Sciatic nerve (tissue), 2 donors: ENCODE measurements at regions not wholly inside any gene's neighbourhood (a gene's known extent, or its start where the extent isn't known, plus 50 kb on each side); places are given as distances from the start of the nearest gene placed in this dataset.
"Not testable (repeated sequence)": the region's sequence is repeated elsewhere in the genome, so short reads cannot be mapped to it uniquely, and the experiment has no call there.

ENCODE experiments used
- ATAC-seq: fragments of 200-7000 bp; cut with Tn5 transposase; one replicate; pipeline ENCODE4 v1.9.1; 2020; ENCODE audit warnings: mild to moderate bottlenecking, moderate library complexity
- DNase-seq: peaks from one replicate; pipeline ENCODE4 v3.0.0-alpha.2; 2020; ENCODE audit warnings: low spot score
- intact Hi-C: fragments of 100-400 bp; cut with DNase I; formaldehyde crosslinking; loops from one replicate; pipeline ENCODE4 v1.14.2; 2022
- donor health status: DM: no; HTN: no; CAD: no.
- donor health status: DM: no; HTN: no; CAD: no.

- DNase-seq, ATAC-seq, intact Hi-C loops: not testable (repeated sequence)
These were observed 52.3 kb upstream of the MAN1A2 start for GRCh38 chr1:117314951-117315350.

GRCh38 chr1:117313555-117313954, 53.7 kb upstream of the MAN1A2 start:
- ATAC-seq, result no peak
- intact Hi-C loops, result no loop called here

DNA sequence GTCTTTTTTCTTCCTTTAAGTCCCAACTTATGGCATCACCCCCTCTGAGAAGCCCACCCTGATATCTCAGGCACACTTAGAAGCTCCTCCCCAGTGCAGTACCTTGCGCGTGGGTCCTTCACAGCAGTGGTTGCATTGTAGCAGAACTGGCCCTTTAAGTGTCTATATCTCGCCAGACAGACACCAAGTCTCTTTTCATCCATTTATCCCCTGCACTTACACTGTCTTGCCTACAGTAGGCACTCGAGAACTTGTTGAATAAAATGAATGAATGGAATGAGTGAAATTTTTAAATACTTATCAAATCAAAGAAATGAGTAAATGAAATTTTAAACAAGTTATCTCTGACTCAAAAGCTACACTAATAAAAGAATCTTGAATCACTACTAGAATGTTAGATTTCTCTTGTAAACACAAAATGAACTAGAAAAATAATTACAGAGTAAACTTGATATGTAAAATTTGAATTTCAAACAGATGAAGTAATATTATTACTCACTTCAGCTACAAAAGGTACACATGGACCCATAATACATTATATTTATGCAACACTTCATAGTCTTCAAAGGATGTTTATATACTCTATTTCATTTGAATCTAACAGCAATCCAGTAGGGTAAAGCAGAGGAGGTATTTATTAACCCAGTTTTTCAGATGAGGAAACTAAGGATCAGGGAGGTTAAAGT, 54.7 kb upstream of the MAN1A2 start:
- no peak for DNase-seq
- ATAC-seq, result no peak
- intact Hi-C loops, result no loop called here

More at GRCh38 chr1:117313555-117313954, 53.7 kb upstream of the MAN1A2 start:
- no peak for DNase-seq

DNA sequence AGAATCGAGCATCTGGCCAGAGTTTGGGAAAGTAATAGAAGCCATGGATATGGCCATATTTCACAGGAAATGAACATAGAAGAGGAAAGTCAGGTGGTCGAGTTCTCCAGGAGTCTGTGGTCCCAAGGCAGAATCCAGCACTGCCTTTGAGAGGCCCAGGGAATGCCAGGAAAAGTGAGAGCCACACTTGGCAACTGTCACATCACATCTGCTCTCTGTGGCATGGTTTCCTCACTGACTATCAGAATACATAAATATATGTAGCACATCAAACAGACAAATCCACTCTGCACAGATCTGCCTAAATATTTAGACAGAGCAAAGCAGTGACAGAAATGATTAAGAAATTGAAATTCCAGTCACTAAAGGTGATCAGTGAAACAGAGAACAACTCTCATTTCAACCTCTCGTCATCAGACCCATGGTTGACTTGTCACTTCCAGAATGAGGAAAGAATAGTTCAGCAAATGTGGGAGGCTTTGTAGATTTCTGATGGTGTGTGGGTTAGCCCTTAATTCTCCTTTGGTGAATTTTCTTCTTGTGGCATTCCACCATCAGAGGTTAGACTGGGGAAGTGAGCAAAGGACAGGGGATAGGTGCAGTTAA, 58.8 kb upstream of the MAN1A2 start:
- no peak for ATAC-seq
- DNase-seq, result no peak
- intact Hi-C loops, result no loop called here

GRCh38 chr1:117301901-117302300, 65.3 kb upstream of the MAN1A2 start:
- DNase-seq (no peak), ATAC-seq (no peak)
- intact Hi-C loops, result no loop called here

- ATAC-seq, intact Hi-C loops, DNase-seq: not testable (repeated sequence)
These were observed 67.1 kb upstream of the MAN1A2 start for GRCh38 chr1:117300183-117300582.

GRCh38 chr1:117295001-117295400, 72.2 kb upstream of the MAN1A2 start:
- intact Hi-C loops, result no loop called here
- ATAC-seq, result no peak
- DNase-seq, result no peak

GRCh38 chr1:117290890-117291289, 76.4 kb upstream of the MAN1A2 start:
- intact Hi-C loops, result no loop called here
- DNase-seq (no peak), ATAC-seq (no peak)

DNA sequence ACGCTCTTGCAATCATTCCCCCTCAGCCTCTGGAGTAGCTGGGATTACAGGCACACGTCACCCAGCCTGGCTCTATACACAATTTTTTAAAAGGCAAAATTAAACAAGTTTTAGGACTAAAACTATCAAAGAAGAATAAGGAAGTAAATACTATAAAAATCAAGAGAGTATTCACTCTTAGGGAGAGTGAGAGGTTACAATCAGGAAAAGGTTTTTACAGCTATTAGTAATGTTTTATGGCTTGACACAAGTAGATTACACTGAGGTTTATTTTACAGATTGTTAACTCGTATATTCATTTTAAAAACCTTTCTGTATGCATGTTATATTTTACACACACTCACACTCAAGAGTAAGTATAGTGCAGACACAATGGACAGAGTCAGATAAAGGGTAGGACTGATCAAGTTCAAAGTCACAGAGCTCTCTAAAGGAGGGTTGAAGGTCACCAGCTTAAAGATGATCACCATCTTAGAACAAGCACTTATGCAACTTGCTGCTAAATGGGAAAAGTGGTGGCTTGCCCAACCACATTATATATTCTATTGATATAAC, 77.9 kb upstream of the MAN1A2 start:
- no peak for DNase-seq
- intact Hi-C loops, result loop anchor here (10.0 kb wide), 1 partner anchor 205 kb away; no protein-coding TSS in a partner anchor
- ATAC-seq, result no peak

DNA sequence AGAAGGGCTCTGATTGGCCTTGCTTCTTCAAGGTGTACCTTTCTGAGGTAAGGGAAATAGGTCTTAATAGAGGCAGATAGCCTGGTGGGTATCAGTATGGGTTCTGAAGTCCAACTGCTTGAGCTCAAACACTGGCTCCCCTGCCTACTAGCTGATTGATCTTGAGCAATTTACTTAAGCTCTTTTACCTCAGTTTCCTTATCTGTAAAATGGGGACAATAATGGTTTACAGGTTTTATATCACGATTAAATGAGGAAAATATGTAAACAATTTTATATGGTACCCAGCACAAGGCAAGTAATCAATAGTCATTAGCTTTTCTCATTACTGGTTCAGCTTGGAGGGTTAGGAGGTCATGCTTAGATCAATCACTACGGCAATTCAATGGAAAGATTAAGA, 75.8 kb upstream of the VTCN1 start:
- intact Hi-C loops, result loop anchor here (10.0 kb wide), 1 partner anchor 202 kb away; no protein-coding TSS in a partner anchor
- no peak for DNase-seq

DNA sequence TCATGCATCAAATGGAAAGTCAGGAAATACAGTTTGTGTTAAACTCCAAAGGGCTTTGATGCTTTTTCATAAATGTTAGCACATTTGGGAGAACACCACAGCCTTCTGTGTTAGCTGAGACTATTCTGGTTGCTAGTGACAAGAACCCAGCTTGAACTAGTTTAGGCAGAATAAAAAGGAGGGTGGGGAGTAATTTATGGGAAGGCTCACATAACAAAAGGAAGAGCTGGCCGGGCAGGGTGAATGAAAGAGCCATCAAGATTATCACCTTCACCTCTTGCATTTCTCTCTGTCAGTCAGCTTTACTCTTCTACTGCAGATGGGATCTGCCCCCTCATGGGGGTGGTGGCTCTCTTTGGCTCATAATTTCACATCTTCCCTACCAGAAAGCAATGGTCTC, 75.4 kb upstream of the VTCN1 start:
- no peak for ATAC-seq
- intact Hi-C loops, result loop anchor here (10.0 kb wide), 1 partner anchor 201 kb away; no protein-coding TSS in a partner anchor
- DNase-seq, result no peak

More for the DNA sequence above, 75.8 kb upstream of the VTCN1 start:
- no peak for ATAC-seq

DNA sequence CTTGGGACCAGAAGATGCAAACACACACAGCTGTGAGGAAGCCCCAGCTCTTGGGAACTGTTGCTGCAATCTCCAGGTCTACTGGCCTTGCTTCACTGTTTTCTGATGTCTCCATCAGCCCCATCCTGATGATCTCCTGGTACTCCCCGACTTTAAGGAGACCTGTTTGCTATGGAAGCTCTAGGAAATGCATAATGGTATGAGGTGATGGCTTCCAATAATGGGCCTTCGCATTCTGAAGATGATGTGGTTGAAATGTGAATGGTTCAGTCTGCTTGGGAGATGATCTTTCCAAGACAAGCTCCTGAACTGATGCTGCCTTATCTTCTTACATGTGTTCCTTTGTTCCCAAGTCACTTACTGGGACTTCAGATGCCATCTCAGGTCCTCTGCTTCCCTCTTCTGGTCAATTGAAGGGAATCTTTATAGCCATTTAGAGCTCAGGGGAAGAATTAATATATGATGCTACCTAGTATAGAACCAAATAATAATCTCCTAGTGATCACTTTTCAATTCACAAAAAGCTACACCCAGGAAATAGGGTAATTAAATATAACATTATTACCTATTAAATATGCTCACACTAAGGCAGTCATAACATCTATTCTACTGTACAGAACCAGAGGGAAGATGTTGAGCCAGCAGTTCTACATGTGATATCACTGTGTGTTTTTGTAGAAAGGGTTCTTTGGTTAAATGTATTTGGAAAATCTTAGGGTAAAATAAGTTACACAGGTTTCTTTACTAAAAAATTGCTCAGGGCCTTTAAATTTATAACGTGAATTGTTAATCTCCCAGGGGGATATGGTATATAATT, 73.9 kb upstream of the VTCN1 start:
- peak; percentile 49 for ATAC-seq
- DNase-seq, result no peak
- intact Hi-C loops, result loop anchor here (10.0 kb wide), 1 partner anchor 200 kb away; no protein-coding TSS in a partner anchor

- intact Hi-C loops, result no loop called here
- ATAC-seq (no peak), DNase-seq (no peak)
These were observed 67.8 kb upstream of the VTCN1 start for GRCh38 chr1:117278531-117278930.

GRCh38 chr1:117275055-117275454, 64.3 kb upstream of the VTCN1 start:
- DNase-seq (no peak), ATAC-seq (no peak)
- intact Hi-C loops, result no loop called here

DNA sequence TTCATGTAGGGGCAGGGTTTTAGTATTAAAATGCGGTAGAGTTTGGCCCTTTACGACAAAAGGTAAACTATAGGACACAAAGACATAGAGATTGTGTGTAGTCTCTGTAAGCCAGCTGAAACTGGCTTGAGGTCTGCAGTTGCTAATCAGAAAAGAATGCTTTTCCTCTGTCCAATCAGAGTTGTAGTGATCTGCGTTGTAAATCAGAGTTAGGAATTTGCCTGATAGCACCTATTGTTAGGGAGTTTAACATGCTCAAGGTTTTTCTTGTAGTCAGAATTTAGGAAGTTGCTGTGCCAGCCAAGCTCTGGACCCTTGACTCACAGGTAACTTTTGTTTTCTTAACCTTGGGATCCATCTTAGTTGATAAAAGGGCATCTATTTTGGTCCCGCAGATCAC, 61.2 kb upstream of the VTCN1 start:
- intact Hi-C loops, result no loop called here
- ATAC-seq, result no peak
- no peak for DNase-seq

- intact Hi-C loops, result no loop called here
- DNase-seq, result no peak
- no peak for ATAC-seq
These were observed 60.4 kb upstream of the VTCN1 start for GRCh38 chr1:117271129-117271528.

GRCh38 chr1:117270679-117271078, 60.0 kb upstream of the VTCN1 start:
- intact Hi-C loops, result no loop called here
- ATAC-seq (no peak), DNase-seq (no peak)

- intact Hi-C loops, result no loop called here
- ATAC-seq (peak; percentile 59), DNase-seq (no peak)
These were observed 58.1 kb upstream of the VTCN1 start for GRCh38 chr1:117268535-117269455.
